Mammary epithelial cell (primary cell): ENCODE measurements at regions not wholly inside any gene's neighbourhood (a gene's known extent, or its start where the extent isn't known, plus 50 kb on each side); places are given as distances from the start of the nearest gene placed in this dataset.

Source experiments
- CTCF ChIP-seq, 2 donors: IDR thresholded peaks in 1 of 2; conservative IDR thresholded peaks in 1 of 2; 2 replicates each; pipeline ENCODE4 v1.5.1; 2011 to 2012; ENCODE audit warnings: inconsistent platforms in 2 of 2, low read length in 2 of 2, mild to moderate bottlenecking in 2 of 2, control low read depth in 1 of 2, low read depth in 1 of 2; ENCODE audit not compliant: insufficient read depth in 1 of 2; ENCODE audit errors: extremely low read depth in 1 of 2
- EZH2 ChIP-seq: IDR thresholded peaks from 2 replicates; pipeline ENCODE4 v1.6.1; 2012; ENCODE audit warnings: low read length, inconsistent platforms, borderline replicate concordance

- TF ChIP-seq CTCF (conservative IDR thresholded peaks at IDR 0.05 in 1 of 2, IDR thresholded peaks at IDR 0.05 in 1 of 2; ENCODE audit: extremely low read depth in 1 of 2, insufficient read depth in 1 of 2, low read depth in 1 of 2, low read length in 2 of 2) (no peak), EZH2 (no peak)
Measured at GRCh38 chr5:85813146-85813545, 804.6 kb upstream of the COX7C start.
